Body of pancreas (tissue), 4 donors: ENCODE measurements at regions not wholly inside any gene's neighbourhood (a gene's known extent, or its start where the extent isn't known, plus 50 kb on each side); places are given as distances from the start of the nearest gene placed in this dataset.

Source experiments
- CTCF ChIP-seq, 7 experiments: fragments of 450-650 bp in 4 of 7; fragments of 200-600 bp in 3 of 7; sonication (generic) in 3 of 7; IDR thresholded peaks; one replicate each; pipeline ENCODE4 v1.5.1; 2016 to 2019; ENCODE audit warnings: antibody characterized with exemption in 7 of 7
- POLR2A ChIP-seq, 3 donors: fragments of 450-650 bp; IDR thresholded peaks; one replicate each; pipeline ENCODE4 v1.6.1; 2016; ENCODE audit warnings: antibody characterized with exemption in 3 of 3, mild to moderate bottlenecking in 2 of 3

- TF ChIP-seq CTCF (IDR thresholded peaks at IDR 0.05) (no peak), POLR2A (IDR thresholded peaks at IDR 0.05) (no peak)
Observed at GRCh38 chr17:34858591-34859565, 102.4 kb downstream of the CCT6B start.
